Transverse colon (tissue), 4 donors: ENCODE measurements at regions not wholly inside any gene's neighbourhood (a gene's known extent, or its start where the extent isn't known, plus 50 kb on each side); places are given as distances from the start of the nearest gene placed in this dataset.

ENCODE experiments used
- DNase-seq: peaks from one replicate; pipeline ENCODE4 v3.0.0-alpha.2; 2019
- H3K27ac ChIP-seq, 4 donors: fragments of 200-600 bp; sonication (generic); 2 replicates each; pipeline ENCODE4 v1.5.1; 2016 to 2018; ENCODE audit warnings: inconsistent platforms in 4 of 4
- H3K27me3 ChIP-seq: fragments of 200-600 bp; sonication (generic); 2 replicates; pipeline ENCODE4 v1.5.1; 2017; ENCODE audit warnings: inconsistent platforms
- H3K36me3 ChIP-seq, 4 donors: fragments of 200-600 bp; sonication (generic); 2 replicates each; pipeline ENCODE4 v1.5.1; 2017 to 2019; ENCODE audit warnings: inconsistent platforms in 4 of 4
- H3K4me1 ChIP-seq, 4 donors: fragments of 200-600 bp; sonication (generic); 2 replicates each; pipeline ENCODE4 v1.5.1; 2017 to 2020; ENCODE audit warnings: inconsistent platforms in 4 of 4
- H3K4me3 ChIP-seq, 4 donors: fragments of 200-600 bp; sonication (generic); 1 replicate in 1 of 4; 2 replicates in 3 of 4; pipeline versions ENCODE4 v1.5.1 to v1.6.1; 2017 to 2019; ENCODE audit warnings: inconsistent platforms in 4 of 4
- H3K9me3 ChIP-seq, 2 donors: fragments of 200-600 bp; sonication (generic); 2 replicates each; pipeline ENCODE4 v1.5.1; 2017 to 2019; ENCODE audit warnings: inconsistent platforms in 2 of 2
- EP300 ChIP-seq: sonication (generic); formaldehyde crosslinking; IDR thresholded peaks from one replicate; pipeline ENCODE4 v1.6.1; 2017; ENCODE audit warnings: antibody characterized with exemption, low read depth
- POLR2A ChIP-seq: fragments of 450-650 bp; IDR thresholded peaks from one replicate; pipeline ENCODE4 v1.6.1; 2016; ENCODE audit warnings: antibody characterized with exemption, mild to moderate bottlenecking, moderate library complexity
- POLR2AphosphoS5 ChIP-seq, 3 donors: sonication (generic); formaldehyde crosslinking; IDR thresholded peaks; one replicate each; pipeline ENCODE4 v1.6.1; 2016; ENCODE audit warnings: antibody characterized with exemption in 3 of 3
- WGBS, 2 donors: methylation state at CpG; one replicate each; pipeline ENCODE4 v1.1.5; 2018; ENCODE audit warnings: low coverage in 1 of 2; 5-methylcytosine and 5-hydroxymethylcytosine counted together
- in situ Hi-C, 4 donors: fragments of 200-750 bp; cut with MboI; loops; one replicate each; pipeline versions ENCODE4 v1.15.0 to v1.15.1; 2017; ENCODE audit warnings: low sequenced_read_pairs in 3 of 4, low pct_ligation_motif_present in 1 of 4, low pct_unique_long_range_greater_than_20kb in 1 of 4
- intact Hi-C: fragments of 100-400 bp; cut with DNase I; formaldehyde crosslinking; loops from one replicate; pipeline ENCODE4 v1.15.1; 2023; ENCODE audit warnings: low total_unique reads
- TF ChIP-seq, protein P1 (sequence below), 5 experiments: fragments of 200-600 bp in 3 of 5; fragments of 450-650 bp in 2 of 5; sonication (generic) in 3 of 5; IDR thresholded peaks; 1 replicate in 2 of 5; 2 replicates in 3 of 5; pipeline ENCODE4 v1.5.1; 2016 to 2017; ENCODE audit warnings: antibody characterized with exemption in 5 of 5, inconsistent platforms in 3 of 5, mild to moderate bottlenecking in 2 of 5, moderate library complexity in 1 of 5

- H3K36me3 ChIP-seq, result no peaks in the 10 kb centered on the region
- no peaks in the 10 kb centered on the region for H3K9me3 ChIP-seq
- H3K27me3 ChIP-seq, result no peaks in the 10 kb centered on the region
- intact Hi-C loops, result no loop called here
- DNase-seq, result no peak
- no peak overlapping the region for H3K27ac ChIP-seq
- no peaks in the 10 kb centered on the region for H3K4me1 ChIP-seq
- TF ChIP-seq POLR2AphosphoS5 (IDR thresholded peaks at IDR 0.05), result no peak
- TF ChIP-seq, protein P1, sequence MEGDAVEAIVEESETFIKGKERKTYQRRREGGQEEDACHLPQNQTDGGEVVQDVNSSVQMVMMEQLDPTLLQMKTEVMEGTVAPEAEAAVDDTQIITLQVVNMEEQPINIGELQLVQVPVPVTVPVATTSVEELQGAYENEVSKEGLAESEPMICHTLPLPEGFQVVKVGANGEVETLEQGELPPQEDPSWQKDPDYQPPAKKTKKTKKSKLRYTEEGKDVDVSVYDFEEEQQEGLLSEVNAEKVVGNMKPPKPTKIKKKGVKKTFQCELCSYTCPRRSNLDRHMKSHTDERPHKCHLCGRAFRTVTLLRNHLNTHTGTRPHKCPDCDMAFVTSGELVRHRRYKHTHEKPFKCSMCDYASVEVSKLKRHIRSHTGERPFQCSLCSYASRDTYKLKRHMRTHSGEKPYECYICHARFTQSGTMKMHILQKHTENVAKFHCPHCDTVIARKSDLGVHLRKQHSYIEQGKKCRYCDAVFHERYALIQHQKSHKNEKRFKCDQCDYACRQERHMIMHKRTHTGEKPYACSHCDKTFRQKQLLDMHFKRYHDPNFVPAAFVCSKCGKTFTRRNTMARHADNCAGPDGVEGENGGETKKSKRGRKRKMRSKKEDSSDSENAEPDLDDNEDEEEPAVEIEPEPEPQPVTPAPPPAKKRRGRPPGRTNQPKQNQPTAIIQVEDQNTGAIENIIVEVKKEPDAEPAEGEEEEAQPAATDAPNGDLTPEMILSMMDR (IDR thresholded peaks at IDR 0.05), result no peak
- TF ChIP-seq POLR2A, result no peak
- TF ChIP-seq EP300, result no peak
- 65% methylated on average over 2 of the region's 2 CpGs; no CpG with 5 or more reads in 1 of the 2 donors for WGBS, 2 donors
- in situ Hi-C loops, result no loop called here
- no peak overlapping the region for H3K4me3 ChIP-seq
Observed at GRCh38 chr14:25246751-25247150, 196.8 kb upstream of the STXBP6 start.

DNA sequence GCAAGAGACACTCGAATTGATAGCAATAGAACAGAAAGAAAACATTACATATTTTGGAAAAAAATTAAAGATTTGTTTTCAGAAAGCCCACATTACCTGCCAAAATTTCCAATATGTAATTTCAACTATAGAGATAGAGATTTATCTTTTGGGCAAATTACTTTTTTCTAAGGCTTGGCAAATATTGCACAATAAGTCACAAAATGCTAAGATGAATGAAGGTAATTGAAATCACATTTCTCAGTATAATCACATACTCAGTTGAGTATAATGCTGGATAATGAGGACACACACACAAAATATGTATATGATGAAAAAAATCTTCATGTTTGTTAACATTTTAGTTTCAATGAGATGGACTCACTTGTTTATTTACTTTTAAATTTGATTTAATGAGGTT lies 189.2 kb upstream of the STXBP6 start:
- no peaks in the 10 kb centered on the region for H3K9me3 ChIP-seq
- 56 to 59% methylated on average over 1 of the region's 1 CpG for WGBS, 2 donors
- DNase-seq, result no peak
- in situ Hi-C loops, result no loop called here
- intact Hi-C loops, result no loop called here
- TF ChIP-seq EP300, result no peak
- TF ChIP-seq, protein P1 (IDR thresholded peaks at IDR 0.05), result no peak
- no peak for TF ChIP-seq POLR2AphosphoS5 (IDR thresholded peaks at IDR 0.05)
- TF ChIP-seq POLR2A, result no peak
- H3K36me3 ChIP-seq, result no peaks in the 10 kb centered on the region
- no peaks in the 10 kb centered on the region for H3K4me1 ChIP-seq
- H3K4me3 ChIP-seq, result no peak overlapping the region
- H3K27ac ChIP-seq, result no peak overlapping the region
- H3K27me3 ChIP-seq, result no peaks in the 10 kb centered on the region

- in situ Hi-C loops (no loop called here), intact Hi-C loops (no loop called here)
- no peak for TF ChIP-seq POLR2AphosphoS5 (IDR thresholded peaks at IDR 0.05)
- TF ChIP-seq POLR2A, result no peak
- TF ChIP-seq, protein P1 (IDR thresholded peaks at IDR 0.05), result peak in 2 of 5 experiments; percentile 7 to 14
- peak; percentile 14 for DNase-seq
- Histone ChIP-seq H3K4me1 (peaks cover 0 to 12% (median 3%) of the 10 kb centered on the region in 4 donors), H3K9me3 (no peaks in the 10 kb centered on the region), H3K36me3 (no peaks in the 10 kb centered on the region), H3K4me3 (no peak overlapping the region), H3K27ac (no peak overlapping the region), H3K27me3 (no peaks in the 10 kb centered on the region)
- WGBS, 2 donors, result 9 to 19% methylated on average over 3 to 6 of the region's 6 CpGs
Observed at GRCh38 chr14:25237845-25238244, 187.9 kb upstream of the STXBP6 start.

DNA sequence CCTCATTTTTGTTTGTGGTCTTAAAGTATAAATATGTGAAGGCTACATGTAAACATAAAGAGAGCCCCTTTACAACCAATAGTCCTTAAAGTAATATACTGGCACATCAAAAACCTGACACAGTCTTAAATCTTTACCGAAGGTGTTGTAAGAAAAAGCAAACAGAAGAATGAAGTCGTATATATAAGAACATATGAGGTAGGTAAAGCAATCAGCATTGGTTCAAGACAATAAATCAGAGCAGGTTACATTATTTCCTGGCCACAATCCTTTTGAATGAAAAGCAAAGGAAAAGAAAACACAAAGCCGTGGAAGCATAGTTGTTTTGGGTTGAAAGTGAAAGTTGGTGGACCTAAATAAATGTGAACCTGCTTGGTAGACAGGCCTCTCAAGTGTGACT lies 183.7 kb upstream of the STXBP6 start:
- no peak for DNase-seq
- H3K4me1 ChIP-seq, result peaks cover 0 to 14% (median 5%) of the 10 kb centered on the region in 4 donors
- no peaks in the 10 kb centered on the region for H3K27me3 ChIP-seq
- intact Hi-C loops, result no loop called here
- in situ Hi-C loops, result no loop called here
- H3K36me3 ChIP-seq, result no peaks in the 10 kb centered on the region
- TF ChIP-seq POLR2A (no peak), POLR2AphosphoS5 (IDR thresholded peaks at IDR 0.05) (no peak)
- peak overlapping the region in 1 of 4 donors; percentile 35 for H3K27ac ChIP-seq
- WGBS, 2 donors, result 10 to 11% methylated on average over 3 of the region's 3 CpGs
- H3K4me3 ChIP-seq, result no peak overlapping the region
- no peaks in the 10 kb centered on the region for H3K9me3 ChIP-seq

DNA sequence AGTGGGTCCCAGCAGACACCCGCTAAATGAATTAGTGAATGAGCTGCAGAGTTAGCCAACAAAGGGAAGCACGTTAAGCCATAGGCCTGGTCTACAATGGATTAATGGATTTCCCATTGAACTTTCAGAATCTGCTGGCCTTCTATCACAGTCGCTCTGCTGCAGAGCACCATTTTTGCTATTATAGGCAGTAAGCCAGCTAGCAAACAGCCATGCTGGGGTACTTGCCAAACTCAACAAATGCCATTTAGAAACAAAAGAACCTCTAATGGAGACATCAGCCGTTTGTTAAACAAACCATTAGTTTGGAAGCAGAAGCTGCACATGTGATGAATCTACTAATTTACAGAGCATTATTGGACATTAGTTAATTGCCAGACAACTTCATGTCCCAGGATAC lies 181.1 kb upstream of the STXBP6 start:
- DNase-seq, result no peak
- 43 to 47% methylated on average over 4 of the region's 4 CpGs for WGBS, 2 donors
- H3K9me3 ChIP-seq, result no peaks in the 10 kb centered on the region
- H3K27ac ChIP-seq, result no peak overlapping the region
- in situ Hi-C loops, result no loop called here
- no peaks in the 10 kb centered on the region for H3K27me3 ChIP-seq
- no peak overlapping the region for H3K4me3 ChIP-seq
- TF ChIP-seq POLR2A (no peak), POLR2AphosphoS5 (IDR thresholded peaks at IDR 0.05) (no peak), EP300 (no peak)
- TF ChIP-seq, protein P1 (IDR thresholded peaks at IDR 0.05), result no peak
- peaks cover 0 to 14% (median 5%) of the 10 kb centered on the region in 4 donors for H3K4me1 ChIP-seq
- intact Hi-C loops, result no loop called here
- no peaks in the 10 kb centered on the region for H3K36me3 ChIP-seq
